HG02970 (cell line): ENCODE measurements at regions not wholly inside any gene's neighbourhood (a gene's known extent, or its start where the extent isn't known, plus 50 kb on each side); places are given as distances from the start of the nearest gene placed in this dataset.

ENCODE experiments used
- ATAC-seq: cut with Tn5 transposase; IDR thresholded peaks from one replicate; pipeline ENCODE4 v1.9.1; 2021; ENCODE audit warnings: mild to moderate bottlenecking, moderate library complexity, moderate number of reproducible peaks; ENCODE audit not compliant: unreplicated experiment, low FRiP score

DNA sequence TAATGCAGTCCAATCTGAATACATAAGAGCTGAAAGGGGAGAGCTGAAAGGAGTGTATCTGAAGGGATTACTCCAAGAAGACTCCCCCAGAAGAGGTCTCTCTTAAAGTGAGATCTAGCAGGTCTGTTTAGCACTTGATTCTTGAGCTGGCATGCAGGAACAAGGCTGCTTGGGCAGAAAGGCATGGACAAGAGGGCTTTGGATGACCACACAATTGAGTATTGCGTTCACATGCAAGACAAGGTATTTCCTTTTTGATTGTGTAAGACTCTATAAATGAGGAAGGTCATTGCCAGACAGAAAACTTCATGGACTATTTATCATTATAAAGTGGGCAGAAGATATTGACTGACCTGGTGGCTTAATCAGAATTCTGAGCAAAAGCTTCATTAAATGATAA is 145.5 kb upstream of the AFF2 start:
- no peak for ATAC-seq

DNA sequence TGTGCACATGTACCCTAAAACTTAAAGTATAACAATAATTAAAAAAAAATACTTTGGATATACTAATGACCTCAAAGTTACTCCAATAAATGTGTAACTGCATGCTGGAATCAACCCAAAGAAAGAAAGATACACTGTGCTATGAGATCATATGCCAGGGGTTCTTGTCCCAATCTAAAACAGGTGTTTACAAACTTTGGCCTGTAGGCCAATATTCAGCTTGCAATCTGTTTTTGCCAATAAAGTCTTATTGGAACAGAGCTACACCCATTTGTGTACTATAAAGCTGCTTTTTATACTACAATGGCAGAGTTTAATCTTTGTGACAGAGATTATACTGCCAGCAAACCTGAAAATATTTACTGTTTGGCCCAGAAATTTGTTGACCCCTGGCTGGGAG is 138.8 kb upstream of the AFF2 start:
- ATAC-seq: no peak

DNA sequence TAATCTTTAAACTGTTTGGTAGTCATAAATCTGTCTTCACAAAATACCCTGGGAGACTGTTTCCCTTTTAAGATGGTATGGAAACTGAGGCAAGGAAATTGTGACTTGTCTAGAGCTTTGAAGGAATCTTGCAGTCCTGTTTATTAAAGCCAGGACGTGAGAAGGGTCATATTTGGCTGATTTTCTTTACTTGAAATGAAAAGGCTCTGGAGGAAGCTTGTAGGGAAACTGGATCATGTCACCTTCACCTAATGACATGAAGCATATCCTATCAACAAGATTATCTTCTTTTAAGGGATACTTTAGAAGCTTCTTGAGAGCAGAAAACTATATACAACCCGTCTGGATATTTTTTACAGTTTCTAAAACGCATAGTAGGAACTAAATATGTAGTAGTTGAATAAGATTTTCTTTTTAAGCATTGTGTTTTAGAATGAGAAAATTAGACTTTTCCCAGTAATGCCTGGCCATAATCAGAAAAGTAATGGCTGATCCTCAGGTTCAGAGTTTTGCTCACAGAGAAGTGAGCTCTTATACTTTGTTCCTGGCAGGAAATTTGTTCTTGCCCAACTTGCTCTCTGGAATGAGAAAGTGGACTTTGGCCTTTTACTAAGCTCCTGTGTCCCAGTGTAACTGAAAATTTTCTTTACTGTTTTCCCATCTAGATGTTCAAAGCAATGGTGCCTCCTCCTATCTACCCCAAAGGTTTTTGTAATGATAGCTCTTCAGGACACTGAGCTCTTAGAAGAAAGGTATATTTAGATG is 136.8 kb upstream of the AFF2 start:
- no peak for ATAC-seq

DNA sequence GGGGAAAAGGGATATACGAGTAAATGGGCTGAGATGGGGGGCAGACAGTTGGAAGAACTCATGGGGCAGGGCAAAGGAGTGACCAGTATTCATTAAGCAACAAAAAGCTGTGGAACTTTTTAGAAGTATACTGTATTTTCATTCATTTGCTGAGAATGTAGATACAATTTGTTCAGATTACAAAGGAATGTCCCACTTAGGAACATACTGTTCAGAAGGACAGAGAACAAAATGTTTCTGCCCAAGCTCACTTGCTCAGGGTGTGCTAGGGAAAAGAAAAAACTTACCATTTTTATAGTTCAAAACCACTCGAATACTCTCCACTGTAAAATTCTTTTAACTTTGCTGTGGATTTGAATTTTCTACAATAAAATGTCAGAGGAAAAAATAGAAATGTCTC is 135.2 kb upstream of the AFF2 start:
- ATAC-seq: no peak

DNA sequence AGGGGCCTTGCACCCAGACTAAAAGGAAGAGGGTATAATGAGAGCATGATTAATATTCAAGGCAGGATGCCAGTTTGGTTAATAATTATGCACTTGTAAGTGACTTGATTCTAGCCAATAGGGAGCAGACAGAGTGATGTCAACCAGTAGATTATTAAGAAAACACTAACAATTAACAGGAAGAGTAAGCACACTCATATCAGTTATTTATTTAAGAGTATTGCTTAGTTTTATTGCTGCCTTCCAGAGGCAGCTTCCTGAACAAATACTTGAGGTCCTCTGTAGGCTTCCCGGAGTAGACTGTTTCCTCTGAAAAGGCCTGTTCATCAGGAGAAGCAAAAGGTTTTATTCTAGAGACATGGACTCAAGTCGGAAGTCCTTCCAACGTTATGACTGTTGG is 129.1 kb upstream of the AFF2 start:
- no peak for ATAC-seq

DNA sequence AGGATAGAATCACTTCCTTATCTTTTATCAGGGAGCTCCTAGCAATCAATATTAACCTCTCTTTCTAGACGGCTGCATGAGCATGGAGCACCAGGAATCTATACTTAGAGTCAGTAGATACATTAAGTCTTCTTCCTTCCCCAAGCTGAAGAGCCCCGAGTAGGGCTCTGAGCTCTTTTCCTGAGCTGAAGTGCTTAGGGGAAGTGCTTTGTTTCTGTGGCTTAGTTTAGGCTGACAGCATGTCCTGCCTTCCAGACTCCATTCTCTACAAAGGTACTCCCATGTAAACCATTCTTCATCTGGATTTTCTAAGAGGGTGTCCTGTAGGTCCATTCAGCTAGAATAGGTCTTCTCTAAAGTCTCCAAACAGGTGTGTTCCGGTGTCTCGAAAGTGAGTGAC is 127.5 kb upstream of the AFF2 start:
- no peak for ATAC-seq

DNA sequence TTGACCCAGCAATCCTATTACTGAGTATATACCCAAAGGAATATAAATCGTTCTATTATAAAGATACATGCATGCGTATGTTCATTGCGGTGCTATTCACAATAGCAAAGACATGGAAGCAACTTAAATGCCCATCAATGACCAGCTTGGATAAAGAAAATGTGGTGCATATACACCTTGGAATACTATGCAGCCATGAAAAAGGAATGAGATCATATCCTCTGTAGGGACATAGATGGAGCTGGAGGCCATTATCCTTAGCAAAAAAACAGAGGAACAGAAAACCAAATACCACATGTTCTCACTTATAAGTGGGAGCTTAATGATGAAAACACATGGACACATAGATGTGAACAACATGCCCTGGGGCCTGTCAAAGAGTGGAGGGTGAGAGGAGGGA is 124.1 kb upstream of the AFF2 start:
- no peak for ATAC-seq

DNA sequence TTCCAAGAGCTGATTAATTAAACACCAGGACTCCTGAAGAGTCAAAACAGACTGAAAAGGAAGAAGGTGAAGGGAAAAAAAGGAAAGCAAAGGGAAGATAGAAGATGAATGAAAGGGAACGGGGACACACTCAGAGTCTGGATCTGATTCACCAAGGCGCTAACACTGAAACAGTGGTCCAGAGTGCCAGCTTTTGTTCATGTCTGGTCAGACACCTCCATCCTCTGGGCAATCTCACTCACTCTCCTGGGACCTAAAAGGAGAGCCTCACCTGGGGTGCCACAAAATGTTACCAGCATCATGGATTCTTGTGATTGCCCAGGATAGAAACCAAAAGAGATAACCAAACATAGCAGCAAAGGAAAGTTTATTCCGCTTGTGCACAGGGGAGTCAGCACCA is 120.3 kb upstream of the AFF2 start:
- no peak for ATAC-seq

DNA sequence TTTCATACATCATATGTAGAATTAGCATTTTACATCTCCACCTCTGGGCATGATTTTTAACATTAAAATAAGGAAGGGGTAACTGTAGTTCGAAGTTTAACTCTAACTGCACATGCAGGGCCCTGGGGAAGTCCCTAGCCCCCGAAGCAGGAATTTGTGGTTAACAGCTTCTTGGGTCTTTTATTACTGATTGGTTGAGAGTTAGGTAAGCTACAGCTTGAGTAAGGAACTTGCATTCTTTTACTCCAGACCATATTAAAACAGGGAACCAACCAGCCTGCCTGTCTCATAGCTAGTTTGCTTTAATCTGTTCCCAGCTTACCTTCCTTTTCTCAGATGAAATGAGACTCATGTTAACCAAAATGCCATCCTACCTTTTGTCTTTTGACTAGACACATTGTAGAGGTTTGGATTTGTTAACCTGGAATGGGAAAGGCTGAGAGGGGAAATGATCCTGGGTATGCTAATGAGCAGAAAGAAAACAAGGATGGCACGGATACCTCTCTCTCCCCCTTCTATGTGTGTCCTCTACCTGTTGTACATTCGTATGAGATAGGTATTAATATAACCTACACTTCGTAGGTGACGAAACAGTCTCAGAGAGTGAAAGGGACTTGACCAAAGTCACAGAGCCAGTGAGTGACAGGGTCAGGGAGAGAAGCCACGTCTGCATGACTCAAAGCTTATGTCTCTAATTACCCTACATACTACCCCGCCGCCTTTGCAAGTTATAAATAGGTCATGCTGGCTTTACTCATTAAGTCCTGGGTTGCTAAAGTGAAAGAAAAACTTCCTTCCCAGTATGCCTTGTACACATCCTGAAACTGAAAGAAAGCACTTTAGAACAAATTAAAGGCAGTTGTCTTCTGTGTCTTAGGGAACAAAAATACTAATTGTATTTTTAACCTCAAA is 119.5 kb upstream of the AFF2 start:
- ATAC-seq: peak; percentile 97

DNA sequence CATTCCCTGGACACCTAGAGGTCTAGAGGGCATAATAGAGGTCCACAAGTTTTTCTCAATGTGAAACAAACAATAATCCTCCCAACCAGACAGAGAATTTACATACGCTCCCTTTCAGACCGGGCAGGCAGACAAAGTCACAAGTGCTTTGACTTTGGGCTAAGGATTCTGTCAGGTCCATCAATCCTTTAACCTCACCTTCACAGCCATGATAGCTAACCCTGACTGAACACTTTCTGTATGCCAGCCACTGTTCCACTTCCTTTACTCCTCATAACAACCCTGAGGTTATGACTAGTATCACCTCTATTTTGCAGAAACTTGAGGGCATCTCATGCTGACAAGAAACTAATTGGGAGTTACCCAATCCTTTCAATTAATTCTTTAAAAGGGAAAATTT is 118.8 kb upstream of the AFF2 start:
- peak; percentile 21 for ATAC-seq

DNA sequence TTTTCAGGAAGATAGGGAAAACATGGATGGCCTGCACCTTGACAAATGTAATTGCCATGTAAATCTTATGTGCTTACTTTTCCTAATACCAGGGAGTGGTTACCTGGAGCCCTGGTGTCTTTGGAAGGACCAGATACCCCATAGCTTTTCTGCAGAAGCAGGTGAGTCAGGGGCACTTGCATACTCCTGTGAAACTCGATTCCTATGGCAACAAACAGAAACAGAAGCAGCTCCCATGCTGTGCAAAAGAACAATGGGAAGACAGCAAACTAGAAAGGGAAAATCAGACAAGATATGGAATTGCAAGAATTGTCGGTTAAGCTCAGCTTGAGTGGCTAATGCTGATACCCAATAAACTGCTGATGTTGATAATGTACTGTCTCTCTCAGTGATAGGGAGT is 117.4 kb upstream of the AFF2 start:
- no peak for ATAC-seq

DNA sequence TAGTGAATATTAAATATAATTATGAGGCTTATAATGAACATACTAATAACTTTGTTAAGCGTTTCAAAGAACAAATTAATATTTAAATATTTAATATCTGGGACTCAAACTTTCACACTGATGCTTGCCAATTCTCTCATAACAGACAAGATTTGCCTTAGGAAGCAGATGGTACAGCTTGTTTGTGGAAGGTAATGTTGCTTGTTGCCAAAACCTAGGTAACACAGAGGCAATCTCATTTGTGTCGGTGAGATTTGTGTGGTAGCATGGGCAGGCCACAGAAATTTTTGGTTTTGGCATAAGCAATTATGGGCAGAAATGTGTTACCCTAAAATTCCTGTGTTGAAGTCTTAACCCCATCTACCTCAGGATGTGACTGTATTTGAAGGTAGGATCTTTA is 114.9 kb upstream of the AFF2 start:
- ATAC-seq: no peak

DNA sequence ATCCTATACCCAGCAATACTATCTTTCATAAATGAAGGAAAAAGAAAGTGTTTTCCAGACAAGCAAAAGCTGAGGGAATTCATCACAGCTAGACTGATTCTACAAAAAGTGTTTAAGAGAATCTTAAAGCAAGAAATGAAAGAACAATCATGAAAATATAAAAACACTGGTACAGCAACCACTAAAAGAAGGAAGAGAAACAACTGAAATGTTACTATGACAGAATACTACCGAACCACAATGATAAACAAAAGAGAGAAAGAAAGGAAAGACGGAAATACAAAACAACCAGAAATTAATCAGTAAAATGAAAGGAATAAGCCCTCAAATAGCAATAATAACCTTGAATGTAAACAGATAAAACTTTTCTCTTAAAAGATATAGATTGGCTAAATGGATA is 110.8 kb upstream of the AFF2 start:
- no peak for ATAC-seq

DNA sequence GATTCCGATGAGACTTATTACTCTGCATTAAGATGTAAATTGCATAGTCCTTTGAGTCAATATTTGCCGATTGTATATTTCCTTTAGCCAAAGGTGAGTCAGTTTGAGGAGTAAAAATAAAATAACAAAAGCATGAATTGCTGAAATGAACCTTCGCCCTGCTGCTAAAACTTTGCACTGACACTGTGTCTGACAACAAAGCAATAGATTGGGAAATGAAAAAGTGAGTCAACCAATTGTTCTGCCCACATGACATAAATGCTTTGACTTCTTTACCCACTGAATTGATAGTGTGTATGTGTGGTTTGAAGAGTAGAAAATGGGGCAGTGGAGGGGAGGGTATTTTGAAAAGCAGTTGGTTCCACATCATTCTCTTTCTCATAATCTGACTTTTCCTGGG is 88.4 kb upstream of the AFF2 start:
- ATAC-seq: no peak

DNA sequence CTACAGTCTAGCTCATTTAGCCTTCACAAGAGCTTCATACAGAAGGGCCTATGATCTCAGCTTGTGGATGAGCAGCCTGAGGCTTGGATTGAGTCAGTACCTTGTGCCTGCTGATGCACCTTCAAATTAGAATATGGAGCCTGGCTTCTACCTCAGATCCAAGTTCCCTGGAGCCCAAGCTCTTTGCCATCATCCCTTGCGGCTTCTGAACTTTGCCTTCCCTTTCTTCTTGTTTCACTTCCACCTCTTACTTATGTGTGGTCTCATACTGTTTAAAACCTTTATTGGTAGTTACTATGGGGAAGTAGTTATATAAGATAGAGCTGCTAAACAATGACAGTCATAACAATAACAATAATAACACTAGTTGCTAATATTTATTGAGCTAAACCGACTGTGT is 84.3 kb upstream of the AFF2 start:
- no peak for ATAC-seq

DNA sequence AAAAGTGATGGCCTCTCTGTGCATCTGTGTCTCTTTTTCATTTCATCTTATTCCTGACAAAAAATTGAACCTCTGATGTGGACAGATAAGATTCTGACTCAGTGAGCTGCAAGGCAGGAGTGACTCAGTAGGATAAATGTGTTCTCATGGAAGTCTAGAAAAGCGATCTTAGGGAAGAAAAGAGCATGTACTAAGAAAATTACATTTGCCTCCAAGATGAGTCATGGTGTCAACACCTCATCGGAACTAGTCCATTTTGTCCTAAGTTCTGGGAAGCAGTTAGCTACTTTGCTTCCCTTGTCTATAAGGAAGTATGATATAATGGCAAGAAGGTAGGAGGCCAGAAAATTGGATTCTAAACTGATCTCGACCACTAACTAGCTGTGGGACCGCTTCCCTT is 83.5 kb upstream of the AFF2 start:
- ATAC-seq: no peak

DNA sequence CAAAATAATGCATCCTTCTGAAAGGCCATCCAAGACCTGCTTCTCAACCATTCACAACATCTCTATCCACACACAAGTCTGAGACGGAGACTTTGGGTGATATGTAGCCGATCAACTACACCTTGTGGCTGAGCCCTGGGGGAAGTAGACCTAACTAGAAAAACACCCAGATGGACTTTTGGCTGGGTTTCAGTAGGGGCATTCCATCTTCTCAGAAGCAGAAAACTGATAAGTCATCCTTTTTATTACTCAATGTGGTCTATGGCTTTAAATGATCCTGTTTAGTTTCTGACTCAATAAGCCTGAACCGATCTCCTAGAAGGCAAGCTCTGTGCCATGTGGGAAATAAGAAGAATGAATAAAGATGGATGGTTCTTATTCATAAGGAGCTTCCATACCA is 82.5 kb upstream of the AFF2 start:
- ATAC-seq: no peak

DNA sequence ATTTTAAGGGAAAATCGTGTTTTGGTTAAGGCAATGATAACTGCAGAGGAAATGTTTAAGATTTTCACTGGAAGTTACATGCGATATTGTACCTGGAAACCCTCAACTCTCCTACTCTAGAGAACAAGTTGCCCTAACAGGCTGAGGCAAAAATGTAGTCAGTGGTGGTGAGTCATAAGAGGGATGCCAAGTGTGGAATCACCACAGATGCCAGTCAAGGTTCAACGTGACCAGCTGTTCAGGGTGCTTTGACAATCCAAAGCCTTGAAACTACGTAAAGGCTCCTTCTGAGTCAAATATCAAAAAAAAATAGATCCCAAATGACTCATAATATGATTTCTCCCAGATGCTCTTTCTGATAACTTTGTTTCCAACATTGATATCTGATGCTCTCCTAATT is 77.9 kb upstream of the AFF2 start:
- no peak for ATAC-seq

DNA sequence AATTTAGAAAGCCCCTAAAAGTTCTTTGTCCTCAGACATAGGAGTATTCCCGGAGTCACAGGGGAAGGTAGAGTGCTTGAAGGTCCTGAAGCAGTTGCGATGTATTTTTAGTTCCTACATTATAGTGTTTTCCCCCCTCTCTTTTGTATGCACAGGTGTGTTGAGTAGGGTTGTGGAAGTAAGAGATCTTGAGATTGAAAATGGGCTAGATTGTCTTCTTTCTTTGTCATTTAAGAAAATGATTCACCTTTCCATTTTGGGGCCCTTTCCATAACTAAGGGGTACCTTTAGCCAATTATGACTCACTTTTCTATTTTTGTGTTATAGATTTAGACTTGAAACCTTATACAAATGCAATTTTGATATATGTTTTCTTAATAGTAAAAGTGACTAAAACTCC is 75.8 kb upstream of the AFF2 start:
- ATAC-seq: no peak

DNA sequence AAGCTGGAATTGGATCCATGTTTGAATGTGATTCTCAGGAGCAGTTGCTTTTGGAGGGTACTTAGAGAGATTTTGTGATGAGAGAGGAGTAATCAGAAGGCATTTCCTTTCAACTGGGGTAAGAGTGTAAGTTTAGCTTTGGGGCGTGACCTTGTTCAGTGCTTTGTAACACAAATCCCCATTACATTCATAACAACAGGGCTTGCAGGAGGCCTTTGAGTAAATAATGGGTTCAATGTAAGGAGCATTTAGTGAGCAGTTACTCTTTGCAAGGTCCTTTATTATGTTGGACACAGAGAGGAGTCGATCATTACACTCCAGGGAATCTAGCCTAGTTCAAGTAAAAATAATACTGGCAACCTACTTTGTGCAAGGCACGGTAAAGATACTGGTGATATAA is 74.0 kb upstream of the AFF2 start:
- no peak for ATAC-seq

DNA sequence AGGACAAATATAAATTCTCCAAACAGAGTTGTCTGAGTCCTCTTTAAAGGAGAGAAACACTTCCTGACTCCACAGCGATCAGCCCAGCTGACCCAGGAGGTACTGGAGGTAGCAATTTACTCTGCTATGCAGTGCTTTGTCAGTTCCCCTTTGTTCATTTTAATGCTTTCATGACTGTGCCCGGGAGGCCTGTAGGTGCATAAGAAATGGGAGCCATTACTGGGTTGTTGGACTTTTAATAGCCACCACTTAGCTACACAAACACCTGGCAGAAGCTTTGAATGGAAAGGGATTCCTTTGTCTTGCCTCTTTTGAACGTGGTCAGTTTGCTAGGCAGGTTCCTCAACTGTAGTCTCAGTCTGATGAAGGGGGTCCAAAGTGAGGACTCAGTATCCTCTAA is 59.0 kb upstream of the AFF2 start:
- no peak for ATAC-seq

DNA sequence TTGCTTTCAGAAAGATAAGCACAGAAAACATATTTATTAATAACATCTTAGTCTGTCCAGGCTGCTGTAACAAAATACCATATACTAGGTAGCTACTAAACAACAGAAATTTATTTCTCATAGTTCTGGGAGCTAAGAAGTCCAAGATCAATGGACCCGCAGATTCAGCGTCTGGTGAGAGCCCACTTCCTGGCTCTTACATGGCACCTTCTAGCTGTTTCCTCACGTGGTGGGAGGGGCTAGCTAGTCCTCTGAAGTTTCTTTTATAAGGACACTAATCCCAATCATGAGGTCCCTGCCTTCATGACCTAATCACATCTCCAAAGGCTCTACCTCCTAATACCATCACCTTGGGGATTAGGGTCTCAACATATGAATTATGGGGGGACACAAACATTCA is 57.2 kb upstream of the AFF2 start:
- no peak for ATAC-seq
